B cell (primary cell): ENCODE measurements at regions not wholly inside any gene's neighbourhood (a gene's known extent, or its start where the extent isn't known, plus 50 kb on each side); places are given as distances from the start of the nearest gene placed in this dataset.

ENCODE experiments used
- EZH2 ChIP-seq: IDR thresholded peaks from 2 replicates; pipeline ENCODE4 v1.6.1; 2012; ENCODE audit warnings: borderline replicate concordance, low read depth, mild to moderate bottlenecking, moderate library complexity, low read length; ENCODE audit not compliant: insufficient read depth, poor library complexity, severe bottlenecking
- TF ChIP-seq, protein P1 (sequence below): fragments of 200-600 bp; IDR thresholded peaks from one replicate; pipeline ENCODE4 v1.8.0; 2022; ENCODE audit warnings: antibody characterized with exemption, mild to moderate bottlenecking

DNA sequence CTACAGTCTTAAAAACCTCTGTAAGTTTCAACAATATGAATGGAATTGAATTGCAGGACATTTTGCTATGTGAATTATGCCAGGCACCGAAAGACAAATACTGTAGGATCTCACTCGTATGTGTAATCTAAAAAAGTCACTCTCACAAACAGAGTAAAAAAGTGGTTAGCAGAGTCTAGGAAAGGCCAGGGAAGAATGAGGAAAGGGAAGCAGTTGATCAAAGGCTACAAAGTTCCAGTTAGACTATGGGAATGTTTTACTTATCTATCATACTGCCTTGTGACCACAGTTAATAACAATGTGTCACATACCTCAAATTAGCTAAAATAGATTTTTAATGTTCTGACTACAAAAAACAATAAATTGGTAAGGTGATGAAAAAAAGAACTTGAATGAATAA is 565.4 kb upstream of the BRINP3 start:
- TF ChIP-seq, protein P1, sequence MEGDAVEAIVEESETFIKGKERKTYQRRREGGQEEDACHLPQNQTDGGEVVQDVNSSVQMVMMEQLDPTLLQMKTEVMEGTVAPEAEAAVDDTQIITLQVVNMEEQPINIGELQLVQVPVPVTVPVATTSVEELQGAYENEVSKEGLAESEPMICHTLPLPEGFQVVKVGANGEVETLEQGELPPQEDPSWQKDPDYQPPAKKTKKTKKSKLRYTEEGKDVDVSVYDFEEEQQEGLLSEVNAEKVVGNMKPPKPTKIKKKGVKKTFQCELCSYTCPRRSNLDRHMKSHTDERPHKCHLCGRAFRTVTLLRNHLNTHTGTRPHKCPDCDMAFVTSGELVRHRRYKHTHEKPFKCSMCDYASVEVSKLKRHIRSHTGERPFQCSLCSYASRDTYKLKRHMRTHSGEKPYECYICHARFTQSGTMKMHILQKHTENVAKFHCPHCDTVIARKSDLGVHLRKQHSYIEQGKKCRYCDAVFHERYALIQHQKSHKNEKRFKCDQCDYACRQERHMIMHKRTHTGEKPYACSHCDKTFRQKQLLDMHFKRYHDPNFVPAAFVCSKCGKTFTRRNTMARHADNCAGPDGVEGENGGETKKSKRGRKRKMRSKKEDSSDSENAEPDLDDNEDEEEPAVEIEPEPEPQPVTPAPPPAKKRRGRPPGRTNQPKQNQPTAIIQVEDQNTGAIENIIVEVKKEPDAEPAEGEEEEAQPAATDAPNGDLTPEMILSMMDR, result no peak
- TF ChIP-seq EZH2, result no peak
